ENCODE measurements at regions not wholly inside any gene's neighbourhood (a gene's known extent, or its start where the extent isn't known, plus 50 kb on each side); places are given as distances from the start of the nearest gene placed in this dataset.
"Not testable (repeated sequence)": the region's sequence is repeated elsewhere in the genome, so short reads cannot be mapped to it uniquely, and the experiment has no call there.

DNA sequence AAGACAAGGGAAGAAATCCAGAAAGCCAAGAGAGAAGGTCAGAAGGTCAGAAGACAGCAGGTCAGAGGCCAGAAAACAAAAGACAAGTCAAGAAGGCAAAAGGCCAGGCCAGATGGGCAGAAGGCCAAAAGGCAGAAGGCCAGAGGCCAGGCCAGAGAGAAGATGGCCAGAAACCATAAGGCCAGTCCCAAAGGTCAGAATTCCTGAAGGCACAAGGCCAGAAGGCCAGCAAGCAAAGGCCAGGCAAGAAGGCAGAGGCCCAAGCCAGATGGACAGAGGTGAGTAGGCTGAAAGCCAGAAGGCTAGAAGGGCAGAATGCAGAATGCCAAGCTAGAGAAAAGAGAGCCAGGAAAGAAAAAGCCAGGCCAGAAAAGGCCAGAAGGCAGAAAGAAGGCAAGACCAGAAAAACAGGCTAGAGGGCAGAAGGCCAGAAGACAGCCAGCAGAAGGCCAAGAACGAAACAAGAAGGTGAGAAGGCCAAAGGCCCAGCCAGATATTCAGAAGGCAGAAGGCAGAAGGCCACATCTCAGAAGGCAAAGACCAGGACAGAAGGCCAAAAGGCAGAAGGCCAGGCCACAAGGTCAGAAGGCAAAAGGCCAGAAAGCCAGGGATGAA is 186.3 kb downstream of the TUBA3C start:
- Histone ChIP-seq H3K4me1 (ENCODE audit: control insufficient read depth, insufficient read depth, low read length, poor library complexity, severe bottlenecking) (no peaks in the 10 kb centered on the region), H3K36me3 (ENCODE audit: control insufficient read depth, insufficient read depth, low read length) (no peaks in the 10 kb centered on the region), H3K27ac (ENCODE audit: low read depth, low read length, severe bottlenecking) (no peak overlapping the region), H3K9me3 (ENCODE audit: control insufficient read depth, low read length) (peaks cover 80% of the 10 kb centered on the region), H3K4me3 (ENCODE audit: extremely low read depth, insufficient read depth, low read length, poor library complexity, severe bottlenecking) (no peak overlapping the region)
- 54 to 55% methylated on average over 1 of the region's 1 CpG for WGBS, 2 experiments (ENCODE audit: insufficient coverage in 2 of 2)

DNA sequence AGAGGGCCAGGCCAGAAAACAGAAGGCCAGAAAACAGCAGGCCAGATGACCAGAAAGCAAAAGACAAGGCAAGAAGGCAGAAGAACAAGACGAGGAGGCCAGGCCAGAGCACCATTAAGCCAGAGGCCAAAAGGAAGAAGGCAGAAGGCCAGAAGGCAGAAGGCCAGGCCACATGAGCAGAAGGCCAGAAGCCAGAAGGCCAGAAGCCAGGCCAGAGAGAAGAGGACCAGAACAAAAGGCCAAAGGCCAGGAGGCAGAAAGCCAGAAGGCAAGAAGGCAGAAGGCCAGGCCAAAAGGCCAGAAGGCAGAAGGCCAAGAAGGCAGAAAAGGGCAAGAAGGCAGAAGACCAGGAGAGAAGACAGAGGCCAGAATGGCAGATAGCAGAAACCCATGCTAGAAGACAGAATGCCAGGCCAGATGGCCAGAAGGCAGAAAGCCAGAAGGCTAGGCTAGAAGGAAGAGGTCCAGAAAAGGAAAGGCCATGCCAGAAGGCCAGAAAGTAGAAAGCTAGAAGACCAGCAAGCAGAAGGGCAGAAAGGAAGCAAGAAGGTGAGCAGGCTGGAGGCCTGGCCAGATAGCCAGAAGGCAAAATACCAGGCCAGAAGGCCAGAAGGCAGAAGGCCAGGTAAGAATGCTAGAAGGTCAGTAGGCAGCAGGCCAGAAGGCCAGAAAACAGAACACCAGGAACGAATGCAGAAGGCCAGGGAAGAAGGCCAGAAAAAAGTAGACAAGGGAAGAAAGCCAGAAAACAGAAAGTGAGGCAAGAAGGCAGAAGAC is 187.6 kb downstream of the TUBA3C start:
- no peak overlapping the region for H3K27ac ChIP-seq (ENCODE audit: low read depth, low read length, severe bottlenecking)
- no peaks in the 10 kb centered on the region for H3K4me1 ChIP-seq (ENCODE audit: control insufficient read depth, insufficient read depth, low read length, poor library complexity, severe bottlenecking)
- no peaks in the 10 kb centered on the region for H3K36me3 ChIP-seq (ENCODE audit: control insufficient read depth, insufficient read depth, low read length)
- 38 to 50% methylated on average over 2 of the region's 2 CpGs for WGBS, 2 experiments (ENCODE audit: insufficient coverage in 2 of 2)
- no peak overlapping the region for H3K4me3 ChIP-seq (ENCODE audit: extremely low read depth, insufficient read depth, low read length, poor library complexity, severe bottlenecking)
- H3K9me3 ChIP-seq (ENCODE audit: control insufficient read depth, low read length), result peaks cover 76% of the 10 kb centered on the region

DNA sequence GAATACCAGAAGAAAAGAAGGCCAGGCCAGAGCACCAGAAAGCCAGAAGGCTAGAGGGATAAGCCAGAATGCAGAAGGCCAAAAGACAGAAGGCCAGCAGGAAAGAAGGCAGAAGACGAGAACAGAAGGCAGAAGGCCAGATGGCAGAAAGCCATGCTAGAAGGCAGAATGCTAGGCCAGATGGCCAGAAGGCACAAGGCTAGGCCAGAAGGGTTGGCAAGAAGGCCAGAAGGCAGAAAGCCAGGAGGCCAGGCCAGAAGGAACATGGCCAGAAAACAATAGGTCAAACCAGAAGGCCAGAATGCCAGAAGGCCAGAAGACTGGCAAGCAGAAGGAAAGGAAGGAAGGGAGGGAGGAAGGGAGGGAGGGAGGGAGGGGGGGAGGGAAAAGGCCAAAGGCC is 188.8 kb downstream of the TUBA3C start:
- Histone ChIP-seq H3K4me3 (ENCODE audit: extremely low read depth, insufficient read depth, low read length, poor library complexity, severe bottlenecking) (no peak overlapping the region), H3K27ac (ENCODE audit: low read depth, low read length, severe bottlenecking) (no peak overlapping the region), H3K4me1 (ENCODE audit: control insufficient read depth, insufficient read depth, low read length, poor library complexity, severe bottlenecking) (no peaks in the 10 kb centered on the region), H3K9me3 (ENCODE audit: control insufficient read depth, low read length) (peaks cover 63% of the 10 kb centered on the region), H3K36me3 (ENCODE audit: control insufficient read depth, insufficient read depth, low read length) (no peaks in the 10 kb centered on the region)
- 83 to 95% methylated on average over 1 of the region's 1 CpG for WGBS, 2 experiments (ENCODE audit: insufficient coverage in 2 of 2)

DNA sequence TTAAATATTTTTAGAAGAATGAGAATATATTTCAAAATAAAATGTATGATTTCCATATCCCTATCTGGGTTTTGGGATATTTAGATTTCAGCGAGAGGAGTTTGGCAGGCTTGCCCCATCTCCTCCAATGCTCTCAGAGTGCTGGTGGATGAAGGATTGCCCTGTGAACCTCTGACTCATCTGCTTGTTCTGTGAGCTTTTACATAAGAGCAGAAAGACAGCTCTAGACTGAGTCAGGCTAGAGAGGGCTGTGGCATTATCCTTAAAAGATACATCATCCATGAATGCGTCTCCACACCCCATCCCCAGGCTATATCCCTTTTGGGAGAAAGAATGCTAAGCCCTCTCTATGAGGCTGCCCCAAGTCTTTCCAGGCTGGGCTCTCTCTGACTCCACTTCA is 190.6 kb downstream of the TUBA3C start:
- WGBS, 2 experiments (ENCODE audit: insufficient coverage in 2 of 2), result 20 to 100% methylated on average over 1 of the region's 2 CpGs
- Histone ChIP-seq H3K27ac (ENCODE audit: low read depth, low read length, severe bottlenecking) (no peak overlapping the region), H3K4me1 (ENCODE audit: control insufficient read depth, insufficient read depth, low read length, poor library complexity, severe bottlenecking) (no peaks in the 10 kb centered on the region), H3K36me3 (ENCODE audit: control insufficient read depth, insufficient read depth, low read length) (no peaks in the 10 kb centered on the region), H3K4me3 (ENCODE audit: extremely low read depth, insufficient read depth, low read length, poor library complexity, severe bottlenecking) (no peak overlapping the region), H3K9me3 (ENCODE audit: control insufficient read depth, low read length) (peaks cover 48% of the 10 kb centered on the region)

DNA sequence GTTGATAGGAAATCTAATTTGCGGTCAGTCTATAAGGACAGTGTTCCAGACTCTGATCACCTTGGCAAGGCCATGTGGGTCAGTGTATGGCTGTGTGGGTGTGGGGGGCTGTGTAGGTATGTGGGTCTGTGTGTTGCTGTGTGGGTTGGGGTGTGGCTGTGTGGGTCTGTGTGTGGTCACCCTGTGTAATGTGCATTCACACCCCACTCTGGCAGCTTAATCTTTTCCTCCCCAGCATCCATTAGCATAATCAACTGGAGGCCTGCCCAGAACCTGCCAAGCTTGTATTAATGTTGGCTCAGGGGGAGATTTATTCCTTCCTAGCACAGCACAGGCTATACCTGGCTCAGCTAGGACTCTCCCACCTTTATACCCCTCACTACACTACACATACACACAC is 203.2 kb downstream of the TUBA3C start:
- no peak overlapping the region for H3K4me3 ChIP-seq (ENCODE audit: extremely low read depth, insufficient read depth, low read length, poor library complexity, severe bottlenecking)
- 100% methylated on average over 1 of the region's 1 CpG; no CpG with 5 or more reads in 1 of the 2 experiments for WGBS, 2 experiments (ENCODE audit: insufficient coverage in 2 of 2)
- H3K36me3 ChIP-seq (ENCODE audit: control insufficient read depth, insufficient read depth, low read length), result no peaks in the 10 kb centered on the region
- H3K27ac ChIP-seq (ENCODE audit: low read depth, low read length, severe bottlenecking), result no peak overlapping the region
- H3K9me3 ChIP-seq (ENCODE audit: control insufficient read depth, low read length), result peaks cover 89% of the 10 kb centered on the region
- H3K4me1 ChIP-seq (ENCODE audit: control insufficient read depth, insufficient read depth, low read length, poor library complexity, severe bottlenecking), result no peaks in the 10 kb centered on the region

DNA sequence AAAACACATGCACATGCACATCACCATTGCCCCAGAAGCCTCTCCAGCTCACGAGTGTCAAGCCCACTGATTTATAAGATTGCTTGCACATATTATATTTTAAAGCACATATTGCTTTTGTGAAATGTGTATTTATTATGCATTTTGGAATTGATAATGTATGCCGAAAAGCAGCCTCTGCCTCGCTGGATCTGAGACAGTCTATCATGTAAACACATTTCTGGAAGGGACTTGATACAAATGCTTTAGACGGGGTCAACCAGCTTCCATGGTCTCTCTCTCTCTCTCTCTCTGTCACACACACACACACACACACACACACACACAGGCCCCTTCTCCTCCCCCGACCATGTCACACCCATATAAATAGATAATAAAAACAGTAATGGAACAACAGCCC is 203.8 kb downstream of the TUBA3C start:
- H3K4me1 ChIP-seq (ENCODE audit: control insufficient read depth, insufficient read depth, low read length, poor library complexity, severe bottlenecking), result no peaks in the 10 kb centered on the region
- H3K27ac ChIP-seq (ENCODE audit: low read depth, low read length, severe bottlenecking), result no peak overlapping the region
- H3K4me3 ChIP-seq (ENCODE audit: extremely low read depth, insufficient read depth, low read length, poor library complexity, severe bottlenecking), result no peak overlapping the region
- H3K36me3 ChIP-seq (ENCODE audit: control insufficient read depth, insufficient read depth, low read length), result no peaks in the 10 kb centered on the region
- 61% methylated on average over 2 of the region's 5 CpGs; no CpG with 5 or more reads in 1 of the 2 experiments for WGBS, 2 experiments (ENCODE audit: insufficient coverage in 2 of 2)
- peaks cover 88% of the 10 kb centered on the region for H3K9me3 ChIP-seq (ENCODE audit: control insufficient read depth, low read length)

DNA sequence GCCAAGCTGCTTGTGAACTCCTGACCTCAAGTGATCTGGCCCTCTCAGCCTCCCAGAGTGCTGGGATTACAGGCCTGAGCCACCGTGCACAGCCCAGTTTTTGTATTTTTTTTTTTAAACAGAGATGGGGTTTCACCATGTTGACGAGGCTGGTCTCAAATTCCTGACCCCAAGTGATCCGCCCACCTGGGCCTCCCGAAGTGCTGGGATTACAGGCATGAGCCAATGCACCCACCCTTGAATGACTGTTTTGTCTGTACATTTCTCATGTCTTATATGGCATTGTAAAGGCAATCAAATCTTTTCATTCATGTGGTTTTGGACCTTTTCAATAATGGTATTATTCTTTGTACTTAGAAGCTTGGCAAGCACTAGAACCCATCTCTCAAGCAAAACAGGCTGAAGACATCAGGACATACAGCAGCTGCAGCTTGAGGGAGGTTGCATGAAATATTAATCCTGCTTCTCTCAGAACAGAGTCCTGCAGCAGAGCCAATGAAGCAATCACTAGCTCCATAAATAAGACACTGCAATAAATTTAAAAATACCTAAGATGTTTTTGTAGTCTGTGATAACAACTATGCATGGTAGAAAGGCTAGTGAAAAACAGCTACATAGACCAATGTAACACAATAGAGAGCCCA is 209.9 kb downstream of the TUBA3C start:
- Histone ChIP-seq H3K4me1 (ENCODE audit: control insufficient read depth, insufficient read depth, low read length, poor library complexity, severe bottlenecking) (no peaks in the 10 kb centered on the region), H3K27ac (ENCODE audit: low read depth, low read length, severe bottlenecking) (no peak overlapping the region), H3K36me3 (ENCODE audit: control insufficient read depth, insufficient read depth, low read length) (no peaks in the 10 kb centered on the region), H3K4me3 (ENCODE audit: extremely low read depth, insufficient read depth, low read length, poor library complexity, severe bottlenecking) (no peak overlapping the region), H3K9me3 (ENCODE audit: control insufficient read depth, low read length) (peaks cover 86% of the 10 kb centered on the region)
- 63 to 65% methylated on average over 4 of the region's 4 CpGs for WGBS, 2 experiments (ENCODE audit: insufficient coverage in 2 of 2)

DNA sequence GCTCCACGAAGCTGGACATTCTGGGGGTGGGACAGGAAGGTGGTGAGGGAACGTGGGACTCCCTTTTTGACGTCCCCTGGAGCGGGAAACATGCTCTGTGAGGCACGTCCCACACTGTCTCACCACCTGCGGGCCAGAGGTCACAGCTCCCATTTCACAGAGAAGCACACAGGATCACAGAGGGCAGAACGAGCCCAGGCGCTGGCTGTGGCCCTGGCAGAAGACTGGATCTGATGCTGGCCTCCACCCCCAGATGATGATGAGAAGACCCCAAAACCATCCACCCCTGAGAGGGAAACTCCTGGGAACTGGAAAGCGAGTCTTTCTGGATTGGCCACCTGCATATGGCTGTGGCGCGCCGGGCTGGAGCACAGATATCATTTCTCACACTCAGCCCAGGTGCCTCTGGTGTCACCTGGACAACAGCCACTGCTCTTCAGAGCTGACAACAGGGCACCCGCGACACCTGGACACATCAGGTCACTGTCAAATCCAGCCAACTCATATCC is 216.2 kb downstream of the TUBA3C start:
- Histone ChIP-seq H3K36me3 (ENCODE audit: control insufficient read depth, insufficient read depth, low read length) (no peaks in the 10 kb centered on the region), H3K9me3 (ENCODE audit: control insufficient read depth, low read length) (peaks cover 72% of the 10 kb centered on the region), H3K4me1 (ENCODE audit: control insufficient read depth, insufficient read depth, low read length, poor library complexity, severe bottlenecking) (no peaks in the 10 kb centered on the region), H3K27ac (ENCODE audit: low read depth, low read length, severe bottlenecking) (no peak overlapping the region), H3K4me3 (ENCODE audit: extremely low read depth, insufficient read depth, low read length, poor library complexity, severe bottlenecking) (no peak overlapping the region)
- 63% methylated on average over 9 to 13 of the region's 14 CpGs for WGBS, 2 experiments (ENCODE audit: insufficient coverage in 2 of 2)

DNA sequence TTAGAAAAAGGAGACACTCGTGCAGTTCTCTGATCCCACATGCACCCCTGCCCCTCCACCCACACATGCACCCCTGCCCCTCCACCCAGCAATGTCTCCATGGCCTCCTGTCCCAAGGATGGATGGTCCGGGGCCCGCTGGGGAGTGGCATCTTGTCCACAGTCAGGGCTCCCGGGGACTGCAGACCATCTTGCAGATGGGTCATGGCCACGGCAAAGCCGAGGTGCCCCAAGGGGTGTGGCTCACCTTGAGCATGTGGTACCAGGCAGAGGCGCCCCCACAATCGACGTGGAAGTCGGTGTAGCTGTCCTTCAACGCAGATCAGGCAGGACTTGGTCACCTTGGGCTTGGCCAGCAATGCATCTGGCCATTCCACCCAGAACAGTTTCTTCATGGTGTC is 216.7 kb downstream of the TUBA3C start:
- Histone ChIP-seq H3K4me3 (ENCODE audit: extremely low read depth, insufficient read depth, low read length, poor library complexity, severe bottlenecking) (no peak overlapping the region), H3K4me1 (ENCODE audit: control insufficient read depth, insufficient read depth, low read length, poor library complexity, severe bottlenecking) (no peaks in the 10 kb centered on the region), H3K9me3 (ENCODE audit: control insufficient read depth, low read length) (peaks cover 70% of the 10 kb centered on the region), H3K36me3 (ENCODE audit: control insufficient read depth, insufficient read depth, low read length) (no peaks in the 10 kb centered on the region), H3K27ac (ENCODE audit: low read depth, low read length, severe bottlenecking) (no peak overlapping the region)
- WGBS, 2 experiments (ENCODE audit: insufficient coverage in 2 of 2), result 48 to 53% methylated on average over 10 to 11 of the region's 11 CpGs

DNA sequence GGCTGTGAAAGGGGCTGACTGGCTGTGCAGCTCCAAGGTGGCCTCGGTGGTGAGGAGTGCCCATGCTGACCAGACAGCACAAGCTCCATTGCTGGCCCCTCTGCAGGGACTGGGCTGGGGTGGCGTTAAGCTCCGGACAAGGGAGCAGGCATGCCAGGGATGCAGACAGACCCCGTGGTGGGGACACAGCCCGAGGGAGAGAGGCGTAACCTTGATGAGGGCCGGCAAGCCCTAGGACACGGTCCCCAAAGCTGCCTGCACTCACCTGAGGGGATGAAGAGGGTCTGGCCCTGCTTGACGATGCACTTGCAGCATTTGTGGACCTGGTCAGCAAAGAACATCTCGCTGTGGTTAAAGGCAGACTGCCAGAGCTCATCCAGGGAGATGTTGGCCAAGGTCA is 217.9 kb downstream of the TUBA3C start:
- H3K4me3 ChIP-seq (ENCODE audit: extremely low read depth, insufficient read depth, low read length, poor library complexity, severe bottlenecking); H3K4me1 ChIP-seq (ENCODE audit: control insufficient read depth, insufficient read depth, low read length, poor library complexity, severe bottlenecking); H3K36me3 ChIP-seq (ENCODE audit: control insufficient read depth, insufficient read depth, low read length); H3K27ac ChIP-seq (ENCODE audit: low read depth, low read length, severe bottlenecking): not testable (repeated sequence)
- H3K9me3 ChIP-seq (ENCODE audit: control insufficient read depth, low read length), result peaks cover 67% of the 10 kb centered on the region
- WGBS, 2 experiments (ENCODE audit: insufficient coverage in 2 of 2), result 50% methylated on average over 10 of the region's 10 CpGs
